IMR-90 (cell line): ENCODE measurements at regions not wholly inside any gene's neighbourhood (a gene's known extent, or its start where the extent isn't known, plus 50 kb on each side); places are given as distances from the start of the nearest gene placed in this dataset.

Experiments
- ATAC-seq: fragments of 200-7000 bp; cut with Tn5 transposase; 2 replicates; pipeline ENCODE4 v1.9.1; 2020; ENCODE audit warnings: low read depth, mild to moderate bottlenecking, moderate library complexity
- BruUV-seq: library from RNA; stranded (reverse); fragments of 400-500 nt; replicated peaks from 2 replicates; lab custom pipeline; 2021; lab: Mats Ljungman, UMichigan
- CTCF ChIA-PET: fragments of 300-600 bp; formaldehyde crosslinking; extraction: SDS; loops from one replicate; lab custom pipeline; 2021; ENCODE audit warnings: antibody characterized with exemption; lab: Yijun Ruan, JAX
- POLR2A ChIA-PET: fragments of 300-600 bp; sonication (Branson Sonifier 250); formaldehyde crosslinking; loops from one replicate; lab custom pipeline; 2022; ENCODE audit warnings: antibody characterized with exemption; ENCODE audit not compliant: unreplicated experiment; lab: Charles Lee
- DNase-seq: peaks from one replicate; pipeline ENCODE4 v3.0.0; 2013
- H2AFZ ChIP-seq: replicated peaks from 2 replicates; pipeline ENCODE3; 2013; ENCODE audit warnings: low read length, mild to moderate bottlenecking; ENCODE audit not compliant: poor library complexity
- H2AK5ac ChIP-seq: 2 replicates; pipeline ENCODE4 v1.6.1; 2013; ENCODE audit warnings: low read depth, low read length, inconsistent platforms
- H2AK9ac ChIP-seq: replicated peaks from 2 replicates; pipeline ENCODE3; 2013; ENCODE audit warnings: mild to moderate bottlenecking, low read depth, low read length, moderate library complexity; ENCODE audit not compliant: poor library complexity
- H2BK120ac ChIP-seq: 2 replicates; pipeline ENCODE4 v1.6.1; 2013; ENCODE audit warnings: low read depth, low read length, inconsistent platforms
- H2BK15ac ChIP-seq: 3 replicates; pipeline ENCODE4 v1.6.1; 2013; ENCODE audit warnings: low read depth, low read length, inconsistent platforms
- H2BK20ac ChIP-seq: 2 replicates; pipeline ENCODE4 v1.6.1; 2013; ENCODE audit warnings: low read depth, mild to moderate bottlenecking, inconsistent platforms, low read length, moderate library complexity
- H2BK5ac ChIP-seq: 2 replicates; pipeline ENCODE4 v1.6.1; 2013; ENCODE audit warnings: mild to moderate bottlenecking, low read depth, low read length, inconsistent platforms; ENCODE audit not compliant: poor library complexity, severe bottlenecking
- H3K14ac ChIP-seq: replicated peaks from 2 replicates; pipeline ENCODE4 v1.6.1; 2013; ENCODE audit warnings: low read depth, low read length, inconsistent platforms
- H3K18ac ChIP-seq: 2 replicates; pipeline ENCODE4 v1.6.1; 2013; ENCODE audit warnings: low read depth, low read length, control low read depth
- H3K23ac ChIP-seq: 2 replicates; pipeline ENCODE4 v1.6.1; 2013; ENCODE audit warnings: low read depth, low read length, inconsistent platforms
- H3K27ac ChIP-seq: 2 replicates; pipeline ENCODE4 v1.5.1; 2013; ENCODE audit warnings: mild to moderate bottlenecking, control low read depth, low read length; ENCODE audit not compliant: insufficient read depth
- H3K27me3 ChIP-seq: 2 replicates; pipeline ENCODE4 v1.6.1; 2013; ENCODE audit warnings: low read length; ENCODE audit not compliant: control insufficient read depth, insufficient read depth
- H3K36me3 ChIP-seq: 2 replicates; pipeline ENCODE4 v1.6.1; 2013; ENCODE audit warnings: low read length, mixed read lengths; ENCODE audit not compliant: control insufficient read depth, insufficient read depth
- H3K4ac ChIP-seq: 2 replicates; pipeline ENCODE4 v1.6.1; 2013; ENCODE audit warnings: low read depth, low read length, inconsistent platforms
- H3K4me1 ChIP-seq: 2 replicates; pipeline ENCODE4 v1.6.1; 2013; ENCODE audit warnings: low read length, mixed read lengths; ENCODE audit not compliant: control insufficient read depth, insufficient read depth
- H3K4me2 ChIP-seq: 2 replicates; pipeline ENCODE4 v1.6.1; 2013; ENCODE audit warnings: low read depth, mild to moderate bottlenecking, control low read depth, low read length, moderate library complexity
- H3K4me3 ChIP-seq: 2 replicates; pipeline ENCODE4 v1.5.1; 2013; ENCODE audit warnings: low read depth, mild to moderate bottlenecking, control low read depth, low read length, moderate library complexity; ENCODE audit not compliant: insufficient read depth
- H3K56ac ChIP-seq: 2 replicates; pipeline ENCODE4 v1.6.1; 2013; ENCODE audit warnings: low read length, inconsistent platforms; ENCODE audit not compliant: insufficient read depth; ENCODE audit errors: extremely low read depth
- H3K79me1 ChIP-seq, 2 experiments: 2 replicates each; pipeline ENCODE4 v1.6.1; 2013; ENCODE audit warnings: low read length in 2 of 2, inconsistent platforms in 1 of 2, low read depth in 1 of 2
- H3K9ac ChIP-seq: 2 replicates; pipeline ENCODE4 v1.6.1; 2013; ENCODE audit warnings: low read depth, low read length, control low read depth
- H3K9me1 ChIP-seq: 2 replicates; pipeline ENCODE4 v1.6.1; 2013; ENCODE audit warnings: low read length, inconsistent platforms; ENCODE audit not compliant: insufficient read depth
- H3K9me3 ChIP-seq: 2 replicates; pipeline ENCODE4 v1.6.1; 2013; ENCODE audit warnings: low read length; ENCODE audit not compliant: control insufficient read depth, insufficient read depth
- H4K20me1 ChIP-seq: 2 replicates; pipeline ENCODE4 v1.6.1; 2013; ENCODE audit warnings: low read length, inconsistent platforms; ENCODE audit not compliant: insufficient read depth
- H4K5ac ChIP-seq: 2 replicates; pipeline ENCODE4 v1.6.1; 2013; ENCODE audit warnings: mild to moderate bottlenecking, low read depth, low read length, control low read depth
- H4K8ac ChIP-seq, 2 experiments: 2 replicates each; pipeline ENCODE4 v1.6.1; 2013; ENCODE audit warnings: low read depth in 2 of 2, low read length in 2 of 2, control low read depth in 1 of 2, inconsistent platforms in 1 of 2
- H4K91ac ChIP-seq: 2 replicates; pipeline ENCODE4 v1.6.1; 2013; ENCODE audit warnings: low read depth, low read length, inconsistent platforms; ENCODE audit not compliant: insufficient read depth
- BHLHE40 ChIP-seq: fragments of 150-350 bp; IDR thresholded peaks from 2 replicates; pipeline ENCODE4 v1.6.1; 2016; ENCODE audit warnings: mild to moderate bottlenecking, low read depth, low read length
- CEBPB ChIP-seq: IDR thresholded peaks from 2 replicates; pipeline ENCODE4 v1.6.1; 2012; ENCODE audit warnings: low read depth, low read length, improper control_type of control experiment
- CHD1 ChIP-seq: IDR thresholded peaks from 2 replicates; pipeline ENCODE4 v1.6.1; 2012; ENCODE audit warnings: low read depth, low read length, improper control_type of control experiment
- CTCF ChIP-seq: conservative IDR thresholded peaks from 2 replicates; pipeline ENCODE4 v1.5.1; 2012; ENCODE audit warnings: mild to moderate bottlenecking, low read depth, low read length, improper control_type of control experiment
- ELK1 ChIP-seq: fragments of 150-350 bp; IDR thresholded peaks from 2 replicates; pipeline ENCODE4 v1.6.1; 2016; ENCODE audit warnings: low read depth, mild to moderate bottlenecking, low read length, moderate library complexity, borderline replicate concordance
- FOS ChIP-seq: fragments of 150-350 bp; IDR thresholded peaks from 2 replicates; pipeline ENCODE4 v1.6.1; 2016; ENCODE audit warnings: low read depth, low read length
- MAFK ChIP-seq: IDR thresholded peaks from 2 replicates; pipeline ENCODE4 v1.6.1; 2012; ENCODE audit warnings: low read depth, low read length, improper control_type of control experiment
- MAZ ChIP-seq: IDR thresholded peaks from 2 replicates; pipeline ENCODE4 v1.6.1; 2012; ENCODE audit warnings: low read depth, mild to moderate bottlenecking, low read length, improper control_type of control experiment, moderate library complexity, borderline replicate concordance
- MXI1 ChIP-seq: IDR thresholded peaks from 2 replicates; pipeline ENCODE4 v1.6.1; 2012; ENCODE audit warnings: low read depth, mild to moderate bottlenecking, low read length, moderate library complexity, borderline replicate concordance
- NFE2L2 ChIP-seq: fragments of 150-350 bp; IDR thresholded peaks from 2 replicates; pipeline ENCODE4 v1.6.1; 2016; ENCODE audit warnings: low read depth, mild to moderate bottlenecking, low read length
- POLR2A ChIP-seq: IDR thresholded peaks from 2 replicates; pipeline ENCODE4 v1.6.1; 2012; ENCODE audit warnings: mild to moderate bottlenecking, low read depth, low read length
- RAD21 ChIP-seq: IDR thresholded peaks from 2 replicates; pipeline ENCODE4 v1.6.1; 2012; ENCODE audit warnings: low read length, improper control_type of control experiment
- RCOR1 ChIP-seq: IDR thresholded peaks from 2 replicates; pipeline ENCODE4 v1.6.1; 2012; ENCODE audit warnings: mild to moderate bottlenecking, low read length, improper control_type of control experiment; ENCODE audit not compliant: insufficient replicate concordance
- RFX5 ChIP-seq: IDR thresholded peaks from 2 replicates; pipeline ENCODE4 v1.8.0; 2012; ENCODE audit warnings: low read depth, mild to moderate bottlenecking, low read length, moderate library complexity
- SMC3 ChIP-seq: fragments of 150-350 bp; IDR thresholded peaks from 2 replicates; pipeline ENCODE4 v1.6.1; 2016; ENCODE audit warnings: low read depth, mild to moderate bottlenecking, antibody characterized with exemption, low read length, moderate library complexity
- USF2 ChIP-seq: fragments of 150-350 bp; IDR thresholded peaks from 2 replicates; pipeline ENCODE4 v1.6.1; 2017; ENCODE audit warnings: mild to moderate bottlenecking, antibody characterized with exemption, low read length, low read depth
- WGBS, 2 experiments: methylation state at CpG; one replicate each; pipeline versions ENCODE4 v1.1.5 to v1.1.7; 2013; ENCODE audit warnings: missing lambda C conversion rate in 2 of 2; ENCODE audit not compliant: insufficient read length in 1 of 2; ENCODE audit errors: extremely low coverage in 2 of 2; 5-methylcytosine and 5-hydroxymethylcytosine counted together
- dilution Hi-C: fragments of 300-500 bp; cut with HindIII; formaldehyde crosslinking; loops from one replicate; pipeline ENCODE4 v1.14.3; 2018; ENCODE audit warnings: low sequenced_read_pairs; ENCODE audit not compliant: unreplicated experiment
- in situ Hi-C: fragments of 300-500 bp; cut with MboI; formaldehyde crosslinking; loops from 3 replicates; pipeline ENCODE4 v1.14.3; 2019; ENCODE audit warnings: low sequenced_read_pairs, inconsistent platforms, mixed read lengths
- intact Hi-C: fragments of 100-400 bp; cut with micrococcal nuclease; formaldehyde crosslinking; loops from 2 replicates; pipeline ENCODE4 v1.10.0; 2022

- no TSS peak for BruUV-seq
- dilution Hi-C loops (no loop called here), intact Hi-C loops (no loop called here), in situ Hi-C loops (no loop called here)
- Histone ChIP-seq H3K79me1 (no peaks in the 10 kb centered on the region), H3K14ac (no peak overlapping the region), H3K4me3 (no peak overlapping the region), H2AK9ac (no peak overlapping the region), H3K4me1 (no peaks in the 10 kb centered on the region), H3K4ac (no peak overlapping the region), H2BK5ac (no peak overlapping the region), H3K9me3 (peaks cover 20% of the 10 kb centered on the region), H3K23ac (no peak overlapping the region), H3K9me1 (no peaks in the 10 kb centered on the region), H4K20me1 (no peaks in the 10 kb centered on the region), H4K8ac (no peak overlapping the region), H3K56ac (no peak overlapping the region), H3K18ac (no peak overlapping the region), H4K91ac (no peak overlapping the region), H2AK5ac (no peak overlapping the region), H3K36me3 (no peaks in the 10 kb centered on the region), H2AFZ (no peak overlapping the region), H2BK15ac (no peak overlapping the region), H3K9ac (no peak overlapping the region), H2BK20ac (no peak overlapping the region), H3K4me2 (no peak overlapping the region), H3K27ac (no peak overlapping the region), H2BK120ac (no peak overlapping the region), H4K5ac (no peak overlapping the region), H3K27me3 (no peaks in the 10 kb centered on the region)
- TF ChIP-seq MXI1: no peak
- TF ChIP-seq SMC3: no peak
- no peak for TF ChIP-seq USF2
- TF ChIP-seq RAD21: no peak
- TF ChIP-seq CTCF: no peak
- no peak for TF ChIP-seq ELK1
- TF ChIP-seq FOS: no peak
- no peak for TF ChIP-seq CHD1
- TF ChIP-seq RFX5: no peak
- TF ChIP-seq NFE2L2: no peak
- TF ChIP-seq MAZ: no peak
- no peak for TF ChIP-seq MAFK
- TF ChIP-seq BHLHE40: no peak
- TF ChIP-seq CEBPB: no peak
- no peak for TF ChIP-seq POLR2A
- TF ChIP-seq RCOR1: no peak
- CTCF ChIA-PET: no interaction called here
- DNase-seq (no peak), ATAC-seq (no peak)
- POLR2A ChIA-PET: no interaction called here
- WGBS, 2 experiments: 7% methylated on average over 2 of the region's 6 CpGs; no CpG with 5 or more reads in 1 of the 2 experiments
These were observed 1325.8 kb downstream of the AACS start for GRCh38 chr12:126390969-126391566.
